K562 (cell line): ENCODE measurements at regions not wholly inside any gene's neighbourhood (a gene's known extent, or its start where the extent isn't known, plus 50 kb on each side); places are given as distances from the start of the nearest gene placed in this dataset.

Experiments
- EGR1 ChIP-seq: fragments of 450-650 bp; conservative IDR thresholded peaks from 2 replicates; pipeline ENCODE4 v1.6.1; 2017; ENCODE audit warnings: mild to moderate bottlenecking
- JUND ChIP-seq, 2 experiments: IDR thresholded peaks; 2 replicates in 1 of 2; 3 replicates in 1 of 2; pipeline ENCODE4 v1.6.1; 2011; ENCODE audit warnings: borderline replicate concordance in 2 of 2, low read depth in 2 of 2, low read length in 2 of 2, improper control_type of control experiment in 1 of 2, missing biosample characterization in 1 of 2, missing genetic modification characterization in 1 of 2, missing genetic modification reagents in 1 of 2
- MTA3 ChIP-seq: fragments of 450-650 bp; formaldehyde crosslinking; IDR thresholded peaks from 2 replicates; pipeline ENCODE4 v1.6.1; 2017; ENCODE audit warnings: mild to moderate bottlenecking, borderline replicate concordance
- POLR3G ChIP-seq: IDR thresholded peaks from 2 replicates; pipeline ENCODE4 v1.6.1; 2011; ENCODE audit not compliant: insufficient read length, insufficient replicate concordance; ENCODE audit errors: extremely low read depth
- PYGO2 ChIP-seq: fragments of 450-650 bp; IDR thresholded peaks from 2 replicates; pipeline ENCODE4 v1.6.1; 2016; ENCODE audit warnings: mild to moderate bottlenecking, missing genetic modification characterization, moderate library complexity, missing compliant biosample characterization
- THAP12 ChIP-seq: fragments of 250-450 bp; sonication (Bioruptor Pico); IDR thresholded peaks from 2 replicates; pipeline ENCODE4 v1.9.0; 2021; ENCODE audit warnings: mild to moderate bottlenecking, inconsistent platforms
- TF ChIP-seq, protein P1 (sequence below): fragments of 450-650 bp; IDR thresholded peaks from 2 replicates; pipeline ENCODE4 v1.6.1; 2016; ENCODE audit warnings: mild to moderate bottlenecking, moderate library complexity
- TF ChIP-seq, protein P2 (sequence below), 3 experiments: fragments of 200-800 bp in 1 of 3; sonication (Bioruptor generic) in 1 of 3; sonication (generic) in 1 of 3; formaldehyde crosslinking in 1 of 3; IDR thresholded peaks; 2 replicates each; pipeline versions ENCODE4 v1.6.1 to v1.8.0; 2016 to 2022; ENCODE audit warnings: mild to moderate bottlenecking in 2 of 3, missing compliant biosample characterization in 2 of 3, missing genetic modification characterization in 2 of 3, missing genetic modification reagents in 1 of 3
- TF ChIP-seq, protein P3 (sequence below): fragments of 250-450 bp; sonication (Bioruptor Pico); IDR thresholded peaks from 2 replicates; pipeline ENCODE4 v1.4.0; 2020; ENCODE audit warnings: mild to moderate bottlenecking

DNA sequence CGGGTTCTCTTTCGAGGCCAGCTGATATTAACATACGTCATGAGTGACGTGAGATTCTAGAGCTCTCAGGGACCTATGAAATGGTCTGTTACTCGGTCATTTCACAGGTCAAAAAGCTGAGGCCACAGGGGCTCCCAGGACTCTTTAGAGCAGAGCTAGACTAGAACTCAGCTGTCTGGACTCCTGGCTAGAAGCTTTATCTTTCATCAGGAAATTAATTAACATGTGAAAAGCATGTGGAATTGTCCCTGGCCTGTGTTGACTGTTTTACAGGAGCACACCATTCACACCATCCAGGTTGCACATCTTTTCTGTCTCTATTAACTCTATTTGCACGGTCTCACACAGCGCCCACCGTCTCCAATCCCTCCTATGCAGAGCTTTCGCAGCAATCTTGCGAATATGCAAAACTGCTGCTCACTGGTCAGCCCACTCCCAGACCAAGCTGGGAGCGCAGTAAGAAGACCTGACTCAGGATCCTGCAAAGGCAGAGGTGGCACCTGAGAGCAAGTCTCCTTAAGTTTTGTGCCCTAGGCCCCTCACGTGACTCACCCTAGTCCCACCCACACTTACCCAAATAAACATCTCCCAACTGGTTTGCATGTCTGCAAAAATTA is 522.5 kb downstream of the CD83 start (continued):
- TF ChIP-seq THAP12 (no peak), PYGO2 (no peak), MTA3 (no peak), EGR1 (peak; percentile 28; the same call in 1 of the 2 replicates), JUND (IDR thresholded peaks at IDR 0.05; ENCODE audit: borderline replicate concordance, low read depth, low read length) (no peak), JUND (tag; IDR thresholded peaks at IDR 0.05; ENCODE audit: borderline replicate concordance, low read depth, low read length) (no peak), POLR3G (no peak)
- TF ChIP-seq, protein P1, sequence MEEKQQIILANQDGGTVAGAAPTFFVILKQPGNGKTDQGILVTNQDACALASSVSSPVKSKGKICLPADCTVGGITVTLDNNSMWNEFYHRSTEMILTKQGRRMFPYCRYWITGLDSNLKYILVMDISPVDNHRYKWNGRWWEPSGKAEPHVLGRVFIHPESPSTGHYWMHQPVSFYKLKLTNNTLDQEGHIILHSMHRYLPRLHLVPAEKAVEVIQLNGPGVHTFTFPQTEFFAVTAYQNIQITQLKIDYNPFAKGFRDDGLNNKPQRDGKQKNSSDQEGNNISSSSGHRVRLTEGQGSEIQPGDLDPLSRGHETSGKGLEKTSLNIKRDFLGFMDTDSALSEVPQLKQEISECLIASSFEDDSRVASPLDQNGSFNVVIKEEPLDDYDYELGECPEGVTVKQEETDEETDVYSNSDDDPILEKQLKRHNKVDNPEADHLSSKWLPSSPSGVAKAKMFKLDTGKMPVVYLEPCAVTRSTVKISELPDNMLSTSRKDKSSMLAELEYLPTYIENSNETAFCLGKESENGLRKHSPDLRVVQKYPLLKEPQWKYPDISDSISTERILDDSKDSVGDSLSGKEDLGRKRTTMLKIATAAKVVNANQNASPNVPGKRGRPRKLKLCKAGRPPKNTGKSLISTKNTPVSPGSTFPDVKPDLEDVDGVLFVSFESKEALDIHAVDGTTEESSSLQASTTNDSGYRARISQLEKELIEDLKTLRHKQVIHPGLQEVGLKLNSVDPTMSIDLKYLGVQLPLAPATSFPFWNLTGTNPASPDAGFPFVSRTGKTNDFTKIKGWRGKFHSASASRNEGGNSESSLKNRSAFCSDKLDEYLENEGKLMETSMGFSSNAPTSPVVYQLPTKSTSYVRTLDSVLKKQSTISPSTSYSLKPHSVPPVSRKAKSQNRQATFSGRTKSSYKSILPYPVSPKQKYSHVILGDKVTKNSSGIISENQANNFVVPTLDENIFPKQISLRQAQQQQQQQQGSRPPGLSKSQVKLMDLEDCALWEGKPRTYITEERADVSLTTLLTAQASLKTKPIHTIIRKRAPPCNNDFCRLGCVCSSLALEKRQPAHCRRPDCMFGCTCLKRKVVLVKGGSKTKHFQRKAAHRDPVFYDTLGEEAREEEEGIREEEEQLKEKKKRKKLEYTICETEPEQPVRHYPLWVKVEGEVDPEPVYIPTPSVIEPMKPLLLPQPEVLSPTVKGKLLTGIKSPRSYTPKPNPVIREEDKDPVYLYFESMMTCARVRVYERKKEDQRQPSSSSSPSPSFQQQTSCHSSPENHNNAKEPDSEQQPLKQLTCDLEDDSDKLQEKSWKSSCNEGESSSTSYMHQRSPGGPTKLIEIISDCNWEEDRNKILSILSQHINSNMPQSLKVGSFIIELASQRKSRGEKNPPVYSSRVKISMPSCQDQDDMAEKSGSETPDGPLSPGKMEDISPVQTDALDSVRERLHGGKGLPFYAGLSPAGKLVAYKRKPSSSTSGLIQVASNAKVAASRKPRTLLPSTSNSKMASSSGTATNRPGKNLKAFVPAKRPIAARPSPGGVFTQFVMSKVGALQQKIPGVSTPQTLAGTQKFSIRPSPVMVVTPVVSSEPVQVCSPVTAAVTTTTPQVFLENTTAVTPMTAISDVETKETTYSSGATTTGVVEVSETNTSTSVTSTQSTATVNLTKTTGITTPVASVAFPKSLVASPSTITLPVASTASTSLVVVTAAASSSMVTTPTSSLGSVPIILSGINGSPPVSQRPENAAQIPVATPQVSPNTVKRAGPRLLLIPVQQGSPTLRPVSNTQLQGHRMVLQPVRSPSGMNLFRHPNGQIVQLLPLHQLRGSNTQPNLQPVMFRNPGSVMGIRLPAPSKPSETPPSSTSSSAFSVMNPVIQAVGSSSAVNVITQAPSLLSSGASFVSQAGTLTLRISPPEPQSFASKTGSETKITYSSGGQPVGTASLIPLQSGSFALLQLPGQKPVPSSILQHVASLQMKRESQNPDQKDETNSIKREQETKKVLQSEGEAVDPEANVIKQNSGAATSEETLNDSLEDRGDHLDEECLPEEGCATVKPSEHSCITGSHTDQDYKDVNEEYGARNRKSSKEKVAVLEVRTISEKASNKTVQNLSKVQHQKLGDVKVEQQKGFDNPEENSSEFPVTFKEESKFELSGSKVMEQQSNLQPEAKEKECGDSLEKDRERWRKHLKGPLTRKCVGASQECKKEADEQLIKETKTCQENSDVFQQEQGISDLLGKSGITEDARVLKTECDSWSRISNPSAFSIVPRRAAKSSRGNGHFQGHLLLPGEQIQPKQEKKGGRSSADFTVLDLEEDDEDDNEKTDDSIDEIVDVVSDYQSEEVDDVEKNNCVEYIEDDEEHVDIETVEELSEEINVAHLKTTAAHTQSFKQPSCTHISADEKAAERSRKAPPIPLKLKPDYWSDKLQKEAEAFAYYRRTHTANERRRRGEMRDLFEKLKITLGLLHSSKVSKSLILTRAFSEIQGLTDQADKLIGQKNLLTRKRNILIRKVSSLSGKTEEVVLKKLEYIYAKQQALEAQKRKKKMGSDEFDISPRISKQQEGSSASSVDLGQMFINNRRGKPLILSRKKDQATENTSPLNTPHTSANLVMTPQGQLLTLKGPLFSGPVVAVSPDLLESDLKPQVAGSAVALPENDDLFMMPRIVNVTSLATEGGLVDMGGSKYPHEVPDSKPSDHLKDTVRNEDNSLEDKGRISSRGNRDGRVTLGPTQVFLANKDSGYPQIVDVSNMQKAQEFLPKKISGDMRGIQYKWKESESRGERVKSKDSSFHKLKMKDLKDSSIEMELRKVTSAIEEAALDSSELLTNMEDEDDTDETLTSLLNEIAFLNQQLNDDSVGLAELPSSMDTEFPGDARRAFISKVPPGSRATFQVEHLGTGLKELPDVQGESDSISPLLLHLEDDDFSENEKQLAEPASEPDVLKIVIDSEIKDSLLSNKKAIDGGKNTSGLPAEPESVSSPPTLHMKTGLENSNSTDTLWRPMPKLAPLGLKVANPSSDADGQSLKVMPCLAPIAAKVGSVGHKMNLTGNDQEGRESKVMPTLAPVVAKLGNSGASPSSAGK: 0 out of 2 replicates have a peak, but pooled peaks have one; percentile 4
- TF ChIP-seq, protein P2, sequence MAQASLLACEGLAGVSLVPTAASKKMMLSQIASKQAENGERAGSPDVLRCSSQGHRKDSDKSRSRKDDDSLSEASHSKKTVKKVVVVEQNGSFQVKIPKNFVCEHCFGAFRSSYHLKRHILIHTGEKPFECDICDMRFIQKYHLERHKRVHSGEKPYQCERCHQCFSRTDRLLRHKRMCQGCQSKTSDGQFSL (CRISPR knock-in tag; IDR thresholded peaks at IDR 0.05): no peak
- TF ChIP-seq, protein P2 (tag; IDR thresholded peaks at IDR 0.05): no peak
- TF ChIP-seq, protein P3, sequence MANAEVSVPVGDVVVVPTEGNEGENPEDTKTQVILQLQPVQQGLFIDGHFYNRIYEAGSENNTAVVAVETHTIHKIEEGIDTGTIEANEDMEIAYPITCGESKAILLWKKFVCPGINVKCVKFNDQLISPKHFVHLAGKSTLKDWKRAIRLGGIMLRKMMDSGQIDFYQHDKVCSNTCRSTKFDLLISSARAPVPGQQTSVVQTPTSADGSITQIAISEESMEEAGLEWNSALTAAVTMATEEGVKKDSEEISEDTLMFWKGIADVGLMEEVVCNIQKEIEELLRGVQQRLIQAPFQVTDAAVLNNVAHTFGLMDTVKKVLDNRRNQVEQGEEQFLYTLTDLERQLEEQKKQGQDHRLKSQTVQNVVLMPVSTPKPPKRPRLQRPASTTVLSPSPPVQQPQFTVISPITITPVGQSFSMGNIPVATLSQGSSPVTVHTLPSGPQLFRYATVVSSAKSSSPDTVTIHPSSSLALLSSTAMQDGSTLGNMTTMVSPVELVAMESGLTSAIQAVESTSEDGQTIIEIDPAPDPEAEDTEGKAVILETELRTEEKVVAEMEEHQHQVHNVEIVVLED (CRISPR knock-in tag): no peak
